Chondrocyte (in vitro differentiated cells): ENCODE measurements at regions not wholly inside any gene's neighbourhood (a gene's known extent, or its start where the extent isn't known, plus 50 kb on each side); places are given as distances from the start of the nearest gene placed in this dataset.

Source experiments
- DNase-seq: peaks from one replicate; pipeline ENCODE4 v3.0.0; 2021; ENCODE audit warnings: mixed read lengths, low spot score
- H3K27ac Mint-ChIP-seq: one replicate; pipeline ENCODE4 v1.8.0; 2021; ENCODE audit warnings: mild to moderate bottlenecking, moderate library complexity, mixed read lengths; ENCODE audit not compliant: unreplicated experiment
- H3K27me3 Mint-ChIP-seq: 2 replicates; pipeline ENCODE4 v1.8.0; 2021; ENCODE audit warnings: low read depth, mixed read lengths
- H3K36me3 Mint-ChIP-seq: 2 replicates; pipeline ENCODE4 v1.8.0; 2021; ENCODE audit warnings: low read depth, mixed read lengths
- H3K4me1 Mint-ChIP-seq: 2 replicates; pipeline ENCODE4 v1.8.0; 2021; ENCODE audit warnings: low read depth, mild to moderate bottlenecking, mixed read lengths
- H3K4me3 Mint-ChIP-seq: one replicate; pipeline ENCODE4 v1.8.0; 2021; ENCODE audit warnings: mild to moderate bottlenecking, moderate library complexity, mixed read lengths; ENCODE audit not compliant: unreplicated experiment
- H3K9me3 Mint-ChIP-seq: 2 replicates; pipeline ENCODE4 v1.8.0; 2021; ENCODE audit warnings: low read depth, mixed read lengths
- CTCF ChIP-seq: fragments of 200-600 bp; sonication (generic); IDR thresholded peaks from 2 replicates; pipeline ENCODE4 v1.5.0; 2021; ENCODE audit warnings: antibody characterized with exemption, mild to moderate bottlenecking, moderate library complexity

- TF ChIP-seq CTCF = no peak
- peaks cover 6% of the 10 kb centered on the region for H3K27me3 Mint-ChIP-seq
- H3K4me1 Mint-ChIP-seq = no peaks in the 10 kb centered on the region
- DNase-seq = no peak
- peaks cover 9% of the 10 kb centered on the region for H3K9me3 Mint-ChIP-seq
- no peaks in the 10 kb centered on the region for H3K36me3 Mint-ChIP-seq
- no peak overlapping the region for H3K4me3 Mint-ChIP-seq
- no peak overlapping the region for H3K27ac Mint-ChIP-seq
These were observed 316.8 kb upstream of the POU3F3 start for GRCh38 chr2:104537116-104537515.

GRCh38 chr2:104538077-104538476, 315.8 kb upstream of the POU3F3 start:
- no peak overlapping the region for H3K4me3 Mint-ChIP-seq
- H3K9me3 Mint-ChIP-seq = peaks cover 9% of the 10 kb centered on the region
- H3K36me3 Mint-ChIP-seq = no peaks in the 10 kb centered on the region
- DNase-seq = no peak
- no peak overlapping the region for H3K27ac Mint-ChIP-seq
- H3K27me3 Mint-ChIP-seq = peaks cover 4% of the 10 kb centered on the region
- H3K4me1 Mint-ChIP-seq = no peaks in the 10 kb centered on the region
- TF ChIP-seq CTCF = no peak

- TF ChIP-seq CTCF = no peak
- peaks cover 9% of the 10 kb centered on the region for H3K9me3 Mint-ChIP-seq
- DNase-seq = no peak
- H3K4me1 Mint-ChIP-seq = no peaks in the 10 kb centered on the region
- peaks cover 4% of the 10 kb centered on the region for H3K27me3 Mint-ChIP-seq
- no peak overlapping the region for H3K27ac Mint-ChIP-seq
- H3K4me3 Mint-ChIP-seq = no peak overlapping the region
- no peaks in the 10 kb centered on the region for H3K36me3 Mint-ChIP-seq
These were observed 314.3 kb upstream of the POU3F3 start for GRCh38 chr2:104539649-104540048.

GRCh38 chr2:104545055-104545454, 308.9 kb upstream of the POU3F3 start:
- H3K27me3 Mint-ChIP-seq = peaks cover 12% of the 10 kb centered on the region
- H3K4me3 Mint-ChIP-seq = no peak overlapping the region
- no peak overlapping the region for H3K27ac Mint-ChIP-seq
- peaks cover 4% of the 10 kb centered on the region for H3K9me3 Mint-ChIP-seq
- no peak for DNase-seq
- no peaks in the 10 kb centered on the region for H3K36me3 Mint-ChIP-seq
- TF ChIP-seq CTCF = no peak
- no peaks in the 10 kb centered on the region for H3K4me1 Mint-ChIP-seq

- no peak overlapping the region for H3K4me3 Mint-ChIP-seq
- H3K36me3 Mint-ChIP-seq = no peaks in the 10 kb centered on the region
- no peak for DNase-seq
- peaks cover 13% of the 10 kb centered on the region for H3K27me3 Mint-ChIP-seq
- no peak for TF ChIP-seq CTCF
- no peak overlapping the region for H3K27ac Mint-ChIP-seq
- no peaks in the 10 kb centered on the region for H3K4me1 Mint-ChIP-seq
- H3K9me3 Mint-ChIP-seq = peaks cover 3% of the 10 kb centered on the region
These were observed 307.4 kb upstream of the POU3F3 start for GRCh38 chr2:104546537-104546936.
